Jurkat, Clone E6-1 (cell line): ENCODE measurements at regions not wholly inside any gene's neighbourhood (a gene's known extent, or its start where the extent isn't known, plus 50 kb on each side); places are given as distances from the start of the nearest gene placed in this dataset.
A peak's percentile ranks its signal among the peaks of the same experiment; 100 is the strongest.

ENCODE experiments used
- DNase-seq: peaks from one replicate; pipeline ENCODE4 v3.0.0-alpha.2; 2011; ENCODE audit warnings: low read depth, low spot score
- H3K4me3 ChIP-seq: 2 replicates; pipeline ENCODE4 v1.5.1; 2011; ENCODE audit warnings: mild to moderate bottlenecking, low read length, control low read depth, moderate library complexity

DNA sequence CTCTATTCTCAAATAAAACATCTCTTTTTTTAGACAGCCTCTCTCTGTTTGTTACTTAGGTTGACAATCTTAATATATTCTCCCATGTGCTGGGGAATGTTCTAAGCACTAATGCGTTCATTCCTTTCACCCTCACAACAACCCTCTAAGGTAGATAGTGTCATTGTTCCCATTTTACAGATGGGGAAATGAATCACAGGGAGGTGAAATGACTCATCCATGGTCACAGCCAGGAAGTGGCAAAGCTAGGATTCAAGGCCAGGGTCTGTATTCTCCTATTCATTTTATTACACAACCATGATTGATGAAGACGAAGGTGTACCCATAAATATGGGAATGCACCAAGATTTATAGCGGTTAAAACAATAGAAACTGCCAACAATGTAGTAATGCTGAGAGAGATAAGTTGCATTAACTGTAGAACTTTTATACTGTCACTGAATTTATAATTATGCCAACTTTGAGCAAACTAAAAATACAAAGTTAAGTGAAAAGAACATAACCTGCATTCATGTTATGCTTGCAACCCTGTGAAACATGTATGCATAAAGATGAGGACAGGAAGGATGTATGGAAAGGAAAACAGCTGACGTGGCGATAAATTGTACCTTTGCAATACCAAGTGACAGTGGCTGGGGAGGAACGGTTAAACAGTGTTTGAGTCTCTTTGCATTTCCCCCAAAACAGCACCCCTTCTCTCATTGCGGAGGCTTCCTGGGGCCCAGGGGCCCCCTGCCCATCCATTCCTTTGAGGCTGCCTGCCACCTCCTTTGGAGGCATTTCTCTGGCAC is 257.7 kb upstream of the AGAP1 start:
- DNase-seq: no peak

DNA sequence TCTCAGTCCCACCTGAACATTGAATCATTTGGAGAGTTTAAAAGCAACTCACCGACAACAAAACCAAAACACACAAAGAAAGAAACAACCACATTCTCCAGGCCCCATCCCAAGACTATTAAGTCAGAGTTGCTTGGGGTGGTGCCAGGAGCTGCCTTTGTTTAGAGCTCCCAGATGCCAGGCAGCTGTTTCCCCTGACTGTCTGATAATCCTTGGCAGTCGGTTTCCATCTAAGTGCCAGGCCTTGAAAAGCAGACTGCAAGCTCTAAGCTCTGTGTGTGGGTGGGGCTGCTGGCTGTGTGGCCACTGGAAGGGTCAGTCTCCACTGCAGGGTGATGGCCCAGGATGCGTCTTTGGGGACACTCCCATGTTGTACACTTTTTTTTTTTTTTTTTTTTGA is 255.3 kb upstream of the AGAP1 start:
- H3K4me3 ChIP-seq: no peak overlapping the region
- no peak for DNase-seq

More for the DNA sequence above, 257.7 kb upstream of the AGAP1 start:
- no peak overlapping the region for H3K4me3 ChIP-seq

DNA sequence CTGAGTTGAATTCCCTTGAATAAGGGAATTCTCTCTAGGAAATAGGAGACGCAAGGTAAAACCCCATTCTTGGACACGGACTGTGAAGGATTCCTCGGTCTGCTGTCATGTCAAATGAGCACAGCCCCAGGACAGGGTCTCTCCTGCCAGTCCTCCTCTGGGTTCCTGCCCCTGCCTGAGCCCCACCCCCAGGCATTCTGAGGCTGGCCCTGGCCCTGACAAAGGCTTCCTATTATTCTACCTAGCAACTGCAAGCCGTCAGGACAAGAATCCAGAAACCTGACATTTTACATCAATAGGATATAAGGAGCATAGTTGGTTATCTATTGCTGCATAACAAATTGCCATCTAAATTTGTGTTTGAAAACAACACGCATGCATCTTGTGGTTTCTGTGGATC is 253.3 kb upstream of the AGAP1 start:
- no peak overlapping the region for H3K4me3 ChIP-seq
- no peak for DNase-seq

DNA sequence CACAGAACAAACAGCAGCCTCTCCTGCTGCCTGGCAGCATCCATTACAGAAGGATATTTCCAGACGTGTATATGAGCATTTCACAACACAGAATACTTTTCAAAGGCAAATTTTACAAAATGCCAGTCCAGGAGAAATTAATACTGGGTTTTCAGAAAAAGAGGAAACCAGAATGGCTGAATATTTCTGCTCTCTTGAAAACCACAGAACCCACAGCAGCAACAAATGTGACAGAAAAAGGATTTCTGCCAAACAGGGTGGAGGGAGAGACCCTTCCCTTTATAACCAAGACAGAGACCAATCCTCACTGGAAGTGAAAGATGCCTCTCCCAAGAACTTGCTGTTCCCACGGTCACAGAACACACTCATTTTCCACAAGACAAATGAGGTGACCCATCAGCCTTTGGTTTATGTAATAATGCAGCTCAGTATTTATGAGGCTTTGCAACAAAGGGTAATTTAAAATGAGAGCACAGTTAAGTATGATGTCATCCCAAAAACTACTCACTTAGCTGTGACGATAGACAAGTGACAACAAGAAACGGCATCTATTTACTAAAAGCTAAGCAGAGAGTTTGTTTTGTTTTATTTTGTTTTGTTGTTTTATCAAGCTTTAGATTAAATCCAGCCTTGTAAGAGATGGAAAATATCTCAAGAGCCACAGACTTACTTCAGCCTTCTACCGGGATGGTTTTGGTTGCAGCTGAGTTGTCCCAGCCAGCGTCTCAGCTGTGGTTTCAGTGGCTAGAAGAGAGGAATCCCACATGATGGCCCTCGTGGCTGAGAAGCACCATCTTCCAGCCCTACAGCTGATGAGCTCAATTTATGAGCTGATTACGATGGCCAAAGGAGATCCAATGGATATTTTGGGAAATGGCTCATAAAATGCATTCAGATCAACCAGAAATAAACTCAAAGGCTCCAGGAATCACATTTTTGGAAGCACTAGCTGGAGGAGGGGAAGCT is 249.3 kb upstream of the AGAP1 start:
- no peak overlapping the region for H3K4me3 ChIP-seq
- no peak for DNase-seq

DNA sequence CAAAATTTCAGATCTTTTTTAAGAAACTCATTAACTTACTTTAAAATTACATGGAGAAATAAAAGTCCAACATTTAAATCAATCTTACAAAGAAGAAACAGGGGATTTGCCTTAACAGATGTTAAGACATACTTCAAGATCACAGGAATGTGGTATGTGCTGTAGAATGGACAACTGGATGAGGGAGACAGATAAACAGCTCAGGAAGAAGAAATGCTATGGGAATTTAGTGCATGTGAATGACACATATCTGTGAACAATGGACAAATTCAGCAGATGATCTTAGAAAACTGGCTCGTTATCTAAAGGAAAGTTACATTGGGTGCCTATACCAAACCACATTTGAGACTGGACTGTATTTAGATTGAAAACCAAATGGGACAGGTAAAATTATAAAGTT is 246.8 kb upstream of the AGAP1 start:
- H3K4me3 ChIP-seq: no peak overlapping the region
- DNase-seq: no peak

DNA sequence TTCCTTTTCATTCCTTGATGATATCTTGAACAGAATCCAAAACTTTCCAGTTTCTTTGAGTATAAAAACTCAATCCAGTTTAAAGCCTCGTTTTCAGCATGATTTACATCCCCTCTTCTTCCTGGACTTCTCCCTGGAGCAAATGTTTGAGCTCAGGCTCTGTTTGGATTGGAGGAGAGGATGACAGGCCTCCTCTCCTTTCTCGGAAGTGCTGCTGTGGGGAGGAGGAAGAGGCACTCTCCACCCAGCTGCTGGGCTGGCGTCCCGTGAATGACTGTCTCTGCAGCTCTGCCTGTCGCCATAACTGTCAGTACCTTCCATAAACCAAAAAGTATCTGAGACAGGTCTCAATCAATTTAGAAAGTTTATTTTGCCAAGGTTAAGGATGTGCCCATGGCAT is 238.2 kb upstream of the AGAP1 start:
- no peak for DNase-seq
- no peak overlapping the region for H3K4me3 ChIP-seq

DNA sequence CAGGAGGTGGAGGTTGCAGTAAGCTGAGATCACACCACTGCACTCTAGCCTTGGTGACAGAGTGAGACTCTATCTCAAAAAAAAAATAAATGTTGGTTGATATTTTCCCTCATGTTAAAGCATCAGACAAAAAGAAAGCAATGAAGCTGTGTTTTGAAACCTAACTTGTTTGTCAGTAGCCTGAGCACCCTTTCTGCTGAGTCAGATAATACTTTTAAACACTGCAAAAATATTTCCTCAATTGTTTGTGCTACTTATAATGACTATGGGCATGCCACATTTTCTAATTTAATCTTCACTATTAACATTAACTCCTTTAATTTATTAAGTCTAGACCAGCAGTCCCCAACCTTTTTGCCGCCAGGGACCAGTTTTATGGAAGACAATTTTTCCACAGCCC is 236.3 kb upstream of the AGAP1 start:
- H3K4me3 ChIP-seq: no peak overlapping the region
- no peak for DNase-seq

DNA sequence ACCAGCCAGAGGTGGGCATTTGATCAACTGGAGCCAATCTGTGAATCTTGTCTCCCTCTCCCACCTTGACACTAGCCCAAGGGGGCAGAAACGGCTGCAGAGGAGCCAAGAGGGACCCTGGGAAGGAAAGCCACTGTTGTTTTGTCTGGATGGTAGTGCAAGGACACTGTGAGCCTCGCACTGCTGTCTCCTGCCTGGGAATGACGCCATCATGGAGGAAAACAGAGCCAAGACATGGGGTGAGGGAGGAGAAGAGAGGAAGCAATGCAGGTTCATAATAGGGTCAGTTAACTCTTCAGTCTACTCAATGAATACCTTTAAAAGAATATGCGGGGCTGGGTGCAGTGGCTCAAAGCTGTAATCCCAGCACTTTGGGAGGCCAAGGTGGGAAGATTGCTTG is 231.1 kb upstream of the AGAP1 start:
- no peak for DNase-seq
- no peak overlapping the region for H3K4me3 ChIP-seq

DNA sequence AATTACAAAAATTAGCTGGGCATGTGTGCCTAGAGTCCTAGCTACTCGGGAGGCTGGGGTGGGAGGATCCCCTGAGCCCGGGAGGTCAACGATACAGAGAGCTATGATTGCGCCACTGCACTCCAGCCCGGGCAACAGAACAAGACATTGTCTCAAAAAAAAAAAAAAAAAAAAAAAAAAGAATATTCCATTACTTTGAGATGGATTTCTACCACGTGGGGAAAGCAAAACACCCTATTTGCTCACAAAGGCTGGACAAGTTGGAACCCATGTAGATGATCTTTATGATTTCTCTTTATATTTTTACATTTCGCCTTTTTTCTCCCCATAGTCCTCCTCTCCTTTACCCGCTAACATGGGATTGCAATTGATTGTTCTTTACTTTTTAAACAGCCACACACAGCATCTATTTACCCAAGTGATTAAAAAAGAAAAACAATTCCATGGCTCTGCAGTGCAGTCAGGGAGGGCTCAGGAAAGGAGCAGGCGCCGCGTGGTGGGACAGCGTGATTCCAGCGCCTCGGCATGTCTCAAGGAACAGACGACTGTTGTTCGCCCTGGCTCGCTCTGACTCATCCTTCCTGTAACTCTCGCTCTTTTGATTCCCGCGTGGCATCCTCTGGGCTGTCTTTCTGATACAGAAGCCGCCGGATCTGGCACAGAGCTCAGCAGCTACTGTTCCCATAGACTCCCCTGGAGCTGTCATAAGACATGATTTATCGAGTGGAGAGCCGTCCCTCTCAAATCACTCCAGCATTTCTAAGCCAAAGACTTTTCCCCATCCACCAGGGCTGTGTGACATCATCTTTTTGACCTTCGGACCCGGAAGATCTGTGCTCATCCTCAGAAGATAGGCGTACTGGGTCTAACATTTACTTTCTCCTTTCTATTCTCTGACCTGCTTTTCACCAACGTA is 230.4 kb upstream of the AGAP1 start:
- DNase-seq: no peak
- H3K4me3 ChIP-seq: no peak overlapping the region

DNA sequence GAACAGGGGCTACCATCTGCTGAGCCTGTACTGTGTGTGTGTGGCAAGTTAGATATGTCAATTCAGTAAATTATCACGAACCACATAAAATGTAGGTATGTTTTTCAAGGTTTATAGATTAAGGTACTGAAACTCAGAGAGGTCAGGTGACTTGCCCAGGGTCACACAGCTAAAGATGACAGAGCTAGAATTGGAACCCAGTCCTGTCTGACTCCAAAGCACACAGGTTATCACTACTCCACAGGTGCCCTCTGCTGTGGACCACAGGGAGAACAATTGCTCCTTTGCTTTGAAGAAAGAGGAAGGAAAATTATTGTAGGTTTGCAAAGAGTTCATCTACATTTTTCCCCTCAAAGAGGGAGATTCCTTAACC is 229.7 kb upstream of the AGAP1 start:
- no peak overlapping the region for H3K4me3 ChIP-seq
- no peak for DNase-seq

DNA sequence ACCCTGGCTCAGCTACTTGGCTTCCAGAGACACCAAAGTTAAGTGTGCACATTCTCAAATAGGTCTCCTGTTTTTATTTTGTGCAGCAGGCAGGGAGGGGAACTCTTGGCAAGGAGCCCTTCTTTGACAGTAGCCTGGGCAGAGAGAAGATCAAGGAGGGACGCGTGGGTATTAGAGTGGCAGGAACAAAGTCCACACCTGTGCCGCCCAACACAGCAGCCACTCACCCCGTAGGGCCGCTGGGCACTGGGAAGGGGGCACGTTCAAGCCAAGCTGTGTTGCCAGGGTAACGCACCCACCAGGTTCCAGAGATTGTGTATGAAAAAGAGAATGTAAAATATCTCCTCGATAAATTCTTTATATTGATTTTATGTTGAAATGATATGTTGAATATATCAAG is 229.3 kb upstream of the AGAP1 start:
- DNase-seq: no peak

DNA sequence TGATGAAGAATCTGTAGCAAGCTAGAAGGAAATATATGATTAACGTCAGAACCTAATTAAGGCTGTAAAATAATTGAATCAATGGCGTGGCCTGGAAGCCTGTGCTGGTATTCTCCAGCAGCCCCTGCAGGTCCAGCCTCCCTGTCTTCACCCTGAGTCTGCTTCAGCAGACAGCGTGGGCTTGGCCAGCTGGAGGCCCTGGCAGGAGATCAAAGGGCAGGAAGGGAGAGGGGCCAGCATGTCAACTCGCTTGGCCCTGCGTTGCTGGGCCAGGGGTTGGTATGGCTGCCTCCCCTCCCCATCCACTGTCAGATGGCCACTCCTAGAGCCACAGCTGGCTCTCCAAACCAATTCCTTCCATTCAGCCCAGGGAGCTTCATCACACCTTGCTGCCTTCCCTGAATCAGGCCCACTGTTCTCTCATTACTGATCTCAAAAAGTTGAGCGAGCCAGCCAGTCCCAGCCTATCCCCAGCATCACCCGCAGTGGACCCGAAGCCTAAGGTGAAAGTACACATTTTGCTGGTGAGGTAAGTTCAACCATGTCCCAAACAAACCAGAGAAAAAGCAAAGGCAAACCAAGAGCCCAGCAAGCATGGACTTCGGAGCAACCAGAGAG is 228.4 kb upstream of the AGAP1 start:
- no peak for DNase-seq
- no peak overlapping the region for H3K4me3 ChIP-seq

More for the DNA sequence above, 229.3 kb upstream of the AGAP1 start:
- H3K4me3 ChIP-seq: no peak overlapping the region

DNA sequence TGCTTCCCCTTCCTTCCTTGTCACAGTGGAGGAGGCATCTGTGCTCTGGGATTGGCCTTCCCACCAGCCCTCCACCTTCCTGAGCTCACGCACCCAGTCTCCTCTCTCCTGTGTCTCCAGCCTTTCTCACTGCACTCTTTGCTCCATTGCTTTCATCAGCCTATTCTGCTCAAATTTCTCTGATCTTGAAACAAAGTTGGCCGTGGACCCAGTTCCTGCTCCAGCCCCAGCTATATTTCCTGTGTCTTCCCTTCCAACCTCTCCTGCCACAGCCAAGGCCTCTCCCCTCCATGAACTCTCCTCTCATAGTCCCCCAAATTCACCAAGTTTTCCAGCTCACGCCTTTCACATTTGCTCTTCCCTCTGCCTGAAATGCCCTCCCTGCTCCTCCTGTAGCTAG is 226.6 kb upstream of the AGAP1 start:
- DNase-seq: no peak
- no peak overlapping the region for H3K4me3 ChIP-seq

DNA sequence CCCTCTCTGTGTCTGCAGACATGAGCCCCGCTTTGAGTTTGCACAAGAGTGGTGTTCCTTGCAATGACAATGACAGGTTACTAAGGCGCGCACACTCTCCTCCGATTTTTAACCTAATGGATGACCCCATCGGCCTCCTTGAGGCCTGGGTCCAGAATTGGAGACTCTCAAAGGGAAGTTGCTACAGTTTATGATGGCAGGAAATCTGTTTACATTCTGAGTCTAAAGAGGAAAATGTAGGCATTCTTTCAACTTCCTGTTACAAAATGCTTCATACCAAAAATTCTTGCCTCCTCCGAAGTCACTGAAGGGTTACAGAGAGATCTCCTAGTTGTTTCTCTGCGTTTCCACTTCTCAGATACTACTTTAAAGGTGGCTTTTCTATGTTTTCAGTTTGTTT is 225.3 kb upstream of the AGAP1 start:
- no peak overlapping the region for H3K4me3 ChIP-seq
- DNase-seq: no peak

DNA sequence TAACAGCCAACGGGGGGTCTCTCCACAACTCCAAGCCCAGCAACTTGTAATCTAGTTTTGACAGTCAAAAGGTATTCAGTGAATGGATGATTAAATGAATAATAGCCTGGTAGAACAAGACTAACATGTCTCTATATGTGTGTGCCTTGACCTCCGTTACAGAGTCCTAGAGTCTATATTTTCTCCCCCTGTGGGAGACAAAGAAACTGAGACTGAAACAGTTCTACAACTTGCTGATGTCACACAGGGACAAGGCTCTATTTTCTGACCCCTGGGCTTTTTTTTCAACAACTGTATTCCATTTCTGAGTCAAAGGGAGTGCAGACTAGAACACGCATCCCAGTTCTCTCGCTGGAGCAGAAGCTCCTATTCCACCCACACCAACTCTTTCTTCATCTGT is 223.6 kb upstream of the AGAP1 start:
- DNase-seq: no peak

DNA sequence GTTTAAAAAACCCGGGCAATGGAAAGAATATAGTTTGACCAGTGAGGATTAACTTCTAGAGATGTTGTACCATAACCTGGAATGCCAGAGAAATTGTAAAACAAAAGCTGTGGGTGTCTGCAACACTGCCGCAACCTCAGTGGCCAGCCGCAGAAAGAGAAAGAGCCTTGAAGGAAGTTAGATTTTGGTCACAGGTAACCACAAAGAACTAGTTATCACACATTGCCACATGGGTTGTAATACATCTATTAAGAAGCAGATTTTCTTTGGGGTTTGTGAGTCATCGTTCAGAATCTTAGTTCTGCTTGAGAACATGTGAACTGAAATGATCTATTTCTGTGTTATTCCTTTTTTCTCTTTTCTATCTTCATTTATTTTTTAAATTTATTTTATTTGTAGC is 222.9 kb upstream of the AGAP1 start:
- peak; percentile 87 for DNase-seq
- no peak overlapping the region for H3K4me3 ChIP-seq

More for the DNA sequence above, 223.6 kb upstream of the AGAP1 start:
- no peak overlapping the region for H3K4me3 ChIP-seq

DNA sequence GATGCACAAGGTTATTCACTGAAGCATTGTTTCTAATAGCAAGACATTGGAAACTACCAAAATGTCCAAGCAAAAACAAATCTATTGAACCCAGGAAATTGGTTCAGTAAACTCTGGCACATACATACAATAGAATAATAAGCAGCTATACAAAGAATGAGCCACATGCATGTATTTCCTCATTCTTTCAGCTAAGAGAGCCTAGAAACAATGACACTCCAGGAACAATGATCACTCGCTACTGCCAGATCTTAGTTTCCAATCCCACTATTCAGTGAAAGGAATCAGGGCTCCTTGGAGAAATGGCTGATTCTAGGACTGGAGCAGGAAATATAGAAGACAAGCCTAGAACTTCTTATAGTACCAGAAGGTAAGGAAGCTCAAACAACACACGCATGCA is 221.9 kb upstream of the AGAP1 start:
- H3K4me3 ChIP-seq: no peak overlapping the region

DNA sequence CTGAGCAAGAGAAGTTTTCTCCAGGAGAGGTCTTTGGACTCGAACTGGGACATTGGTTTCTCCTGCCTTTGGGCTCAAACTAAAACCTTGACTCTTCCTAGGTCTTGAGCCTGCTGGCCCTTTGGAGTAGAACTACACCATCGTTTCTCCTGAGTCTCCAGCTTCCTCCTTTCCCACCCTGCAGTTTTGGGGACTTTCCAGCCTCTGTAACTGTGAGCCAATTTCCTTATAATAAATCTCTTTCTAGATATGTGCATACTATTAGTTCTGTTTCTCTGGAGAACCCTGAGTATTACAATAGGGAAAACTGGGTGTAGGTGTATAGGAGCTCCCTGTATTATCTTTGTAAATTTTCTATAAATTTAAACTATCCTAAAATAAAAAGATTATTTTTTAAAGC is 219.8 kb upstream of the AGAP1 start:
- no peak for DNase-seq
- no peak overlapping the region for H3K4me3 ChIP-seq

More for the DNA sequence above, 221.9 kb upstream of the AGAP1 start:
- no peak for DNase-seq

DNA sequence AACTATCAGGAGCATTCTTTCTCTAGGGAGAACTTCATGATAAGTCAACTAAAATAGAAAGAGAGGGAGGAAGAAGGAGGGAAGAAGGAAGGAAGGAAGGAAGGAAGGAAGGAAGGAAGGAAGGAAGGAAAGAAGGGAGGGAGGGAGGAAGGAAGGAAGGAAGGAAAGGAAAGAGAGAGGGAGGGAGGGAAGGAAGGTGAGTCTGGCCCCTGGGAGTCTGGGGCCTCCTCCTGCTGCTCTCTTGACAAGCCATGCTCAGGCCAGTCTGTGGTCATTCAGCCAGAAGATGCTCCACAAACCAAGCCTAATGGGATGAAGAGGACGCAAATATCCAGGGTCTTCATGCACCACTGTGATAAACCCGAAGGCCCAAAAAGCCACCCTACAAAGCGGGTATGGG is 216.4 kb upstream of the AGAP1 start:
- DNase-seq: no peak

More for the DNA sequence above, 216.4 kb upstream of the AGAP1 start:
- H3K4me3 ChIP-seq: no peak overlapping the region
